Tibial nerve (tissue), 4 donors: ENCODE measurements at regions not wholly inside any gene's neighbourhood (a gene's known extent, or its start where the extent isn't known, plus 50 kb on each side); places are given as distances from the start of the nearest gene placed in this dataset.
"Not testable (repeated sequence)": the region's sequence is repeated elsewhere in the genome, so short reads cannot be mapped to it uniquely, and the experiment has no call there.

Source experiments
- DNase-seq, 2 donors: peaks; one replicate each; pipeline ENCODE4 v3.0.0-alpha.2; 2019; ENCODE audit warnings: low spot score in 2 of 2
- H3K27ac ChIP-seq, 4 donors: fragments of 200-600 bp; sonication (generic) in 3 of 4; one replicate each; pipeline ENCODE4 v1.5.1; 2017 to 2019; ENCODE audit warnings: mild to moderate bottlenecking in 1 of 4
- H3K27me3 ChIP-seq, 2 donors: fragments of 200-600 bp; sonication (generic) in 1 of 2; one replicate each; pipeline versions ENCODE4 v1.5.1 to v1.6.0; 2017 to 2019
- H3K36me3 ChIP-seq, 3 donors: fragments of 200-600 bp; sonication (generic); one replicate each; pipeline ENCODE4 v1.5.1; 2018 to 2019
- H3K4me1 ChIP-seq, 4 donors: fragments of 200-600 bp; sonication (generic) in 3 of 4; one replicate each; pipeline ENCODE4 v1.5.1; 2017 to 2019
- H3K4me3 ChIP-seq, 4 donors: fragments of 200-600 bp; sonication (generic) in 3 of 4; one replicate each; pipeline ENCODE4 v1.5.1; 2017 to 2019; ENCODE audit warnings: mild to moderate bottlenecking in 1 of 4, moderate library complexity in 1 of 4
- H3K9me3 ChIP-seq, 4 donors: fragments of 200-600 bp; sonication (generic) in 3 of 4; one replicate each; pipeline ENCODE4 v1.5.1; 2017 to 2019
- EP300 ChIP-seq, 2 donors: sonication (generic); formaldehyde crosslinking; IDR thresholded peaks; one replicate each; pipeline ENCODE4 v1.6.1; 2017; ENCODE audit warnings: antibody characterized with exemption in 2 of 2, mild to moderate bottlenecking in 1 of 2
- POLR2A ChIP-seq, 2 donors: fragments of 450-650 bp; IDR thresholded peaks; one replicate each; pipeline ENCODE4 v1.6.1; 2017; ENCODE audit warnings: antibody characterized with exemption in 2 of 2, mild to moderate bottlenecking in 2 of 2, moderate library complexity in 2 of 2
- WGBS, 2 donors: methylation state at CpG; one replicate each; pipeline ENCODE4 v1.1.5; 2018; 5-methylcytosine and 5-hydroxymethylcytosine counted together
- TF ChIP-seq, protein P1 (sequence below), 5 experiments: fragments of 200-600 bp in 3 of 5; fragments of 450-650 bp in 2 of 5; sonication (generic) in 3 of 5; IDR thresholded peaks; one replicate each; pipeline ENCODE4 v1.5.1; 2016 to 2019; ENCODE audit warnings: antibody characterized with exemption in 5 of 5, mild to moderate bottlenecking in 3 of 5, moderate library complexity in 2 of 5

- DNase-seq = no peak
- Histone ChIP-seq H3K27me3 (no peaks in the 10 kb centered on the region), H3K4me3 (no peak overlapping the region), H3K4me1 (no peaks in the 10 kb centered on the region), H3K9me3 (no peaks in the 10 kb centered on the region), H3K36me3 (no peaks in the 10 kb centered on the region), H3K27ac (no peak overlapping the region)
- TF ChIP-seq, protein P1, sequence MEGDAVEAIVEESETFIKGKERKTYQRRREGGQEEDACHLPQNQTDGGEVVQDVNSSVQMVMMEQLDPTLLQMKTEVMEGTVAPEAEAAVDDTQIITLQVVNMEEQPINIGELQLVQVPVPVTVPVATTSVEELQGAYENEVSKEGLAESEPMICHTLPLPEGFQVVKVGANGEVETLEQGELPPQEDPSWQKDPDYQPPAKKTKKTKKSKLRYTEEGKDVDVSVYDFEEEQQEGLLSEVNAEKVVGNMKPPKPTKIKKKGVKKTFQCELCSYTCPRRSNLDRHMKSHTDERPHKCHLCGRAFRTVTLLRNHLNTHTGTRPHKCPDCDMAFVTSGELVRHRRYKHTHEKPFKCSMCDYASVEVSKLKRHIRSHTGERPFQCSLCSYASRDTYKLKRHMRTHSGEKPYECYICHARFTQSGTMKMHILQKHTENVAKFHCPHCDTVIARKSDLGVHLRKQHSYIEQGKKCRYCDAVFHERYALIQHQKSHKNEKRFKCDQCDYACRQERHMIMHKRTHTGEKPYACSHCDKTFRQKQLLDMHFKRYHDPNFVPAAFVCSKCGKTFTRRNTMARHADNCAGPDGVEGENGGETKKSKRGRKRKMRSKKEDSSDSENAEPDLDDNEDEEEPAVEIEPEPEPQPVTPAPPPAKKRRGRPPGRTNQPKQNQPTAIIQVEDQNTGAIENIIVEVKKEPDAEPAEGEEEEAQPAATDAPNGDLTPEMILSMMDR (IDR thresholded peaks at IDR 0.05) = no peak
- TF ChIP-seq POLR2A (IDR thresholded peaks at IDR 0.05) (no peak), EP300 (IDR thresholded peaks at IDR 0.05) (no peak)
- 54% methylated on average over 4 of the region's 4 CpGs for WGBS, 2 donors
Measured at GRCh38 chr11:67780056-67780455, 105.6 kb upstream of the ALDH3B2 start.

DNA sequence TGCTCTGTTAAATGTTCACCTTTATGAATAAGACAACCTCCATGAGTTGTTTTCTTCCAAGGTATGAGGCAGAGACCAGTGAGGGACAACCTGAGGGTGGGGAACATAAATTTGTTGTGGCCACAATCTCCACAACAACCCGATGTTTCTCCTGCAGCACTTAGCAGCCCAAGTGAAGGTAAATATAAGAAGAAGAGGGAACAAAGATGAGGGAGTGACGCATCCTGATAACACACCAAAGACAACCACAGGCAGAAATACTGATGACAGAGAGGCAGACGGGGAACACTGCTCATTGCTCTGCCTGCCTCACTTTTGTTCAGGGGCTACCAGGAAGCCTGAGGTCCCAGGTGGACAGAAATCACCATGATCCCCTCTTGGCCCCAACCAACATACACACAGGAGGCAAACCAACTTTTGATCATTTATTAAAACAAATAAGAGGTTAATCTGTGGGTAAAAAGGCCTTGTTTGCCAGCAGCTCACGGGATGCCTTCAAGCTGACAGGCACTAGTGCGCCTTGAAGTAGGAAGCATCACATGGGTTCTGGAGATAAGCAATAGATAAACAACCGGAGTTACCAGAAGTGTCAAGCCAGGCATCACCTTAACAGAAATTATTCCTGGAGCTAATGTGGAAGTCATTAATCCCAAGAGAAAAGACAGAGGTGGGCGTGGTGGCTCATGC lies 104.9 kb upstream of the ALDH3B2 start:
- not testable (repeated sequence) for DNase-seq
- 63 to 66% methylated on average over 7 of the region's 7 CpGs for WGBS, 2 donors

DNA sequence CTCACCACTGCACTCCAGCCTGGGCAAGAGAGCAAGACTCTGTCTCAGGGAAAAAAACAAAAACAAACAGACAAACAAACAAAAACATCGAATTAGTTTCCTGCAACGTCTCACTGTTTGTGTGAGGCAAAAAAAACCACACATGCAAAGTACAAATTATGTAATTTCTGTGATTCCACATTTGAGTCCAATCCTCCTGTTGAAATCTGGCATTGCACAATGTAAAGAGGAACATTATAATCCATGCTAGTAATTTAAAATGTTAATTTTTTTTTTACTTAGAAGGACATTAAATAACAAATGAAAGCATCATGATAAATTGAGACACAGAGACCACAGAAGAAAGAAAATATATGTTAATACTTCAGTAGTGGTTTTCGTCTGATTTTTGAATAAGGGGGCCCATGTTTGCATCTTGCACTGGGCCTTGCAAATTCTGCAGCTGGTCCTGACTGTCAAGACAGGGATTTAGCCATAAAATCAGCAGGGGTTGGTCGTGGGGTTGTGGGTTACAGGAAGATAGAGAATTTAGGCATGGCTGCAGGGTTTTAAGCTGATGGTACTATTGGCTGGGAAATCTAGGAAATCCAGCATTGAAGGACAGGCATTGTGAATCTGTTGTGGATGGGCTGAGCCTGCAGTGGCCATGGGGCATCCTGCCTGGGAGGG lies 102.6 kb upstream of the ALDH3B2 start:
- Histone ChIP-seq H3K27me3 (no peaks in the 10 kb centered on the region), H3K27ac (no peak overlapping the region), H3K36me3 (no peaks in the 10 kb centered on the region), H3K4me1 (no peaks in the 10 kb centered on the region), H3K4me3 (no peak overlapping the region), H3K9me3 (no peaks in the 10 kb centered on the region)
- TF ChIP-seq, protein P1 (IDR thresholded peaks at IDR 0.05) = no peak
- no peak for TF ChIP-seq EP300 (IDR thresholded peaks at IDR 0.05)
- TF ChIP-seq POLR2A (IDR thresholded peaks at IDR 0.05) = no peak
- WGBS, 2 donors = 52% methylated on average over 4 of the region's 4 CpGs
- DNase-seq = no peak

More for the DNA sequence above, 104.9 kb upstream of the ALDH3B2 start:
- not testable (repeated sequence) for H3K4me1 ChIP-seq, H3K27ac ChIP-seq, H3K4me3 ChIP-seq, H3K27me3 ChIP-seq, H3K36me3 ChIP-seq, H3K9me3 ChIP-seq

DNA sequence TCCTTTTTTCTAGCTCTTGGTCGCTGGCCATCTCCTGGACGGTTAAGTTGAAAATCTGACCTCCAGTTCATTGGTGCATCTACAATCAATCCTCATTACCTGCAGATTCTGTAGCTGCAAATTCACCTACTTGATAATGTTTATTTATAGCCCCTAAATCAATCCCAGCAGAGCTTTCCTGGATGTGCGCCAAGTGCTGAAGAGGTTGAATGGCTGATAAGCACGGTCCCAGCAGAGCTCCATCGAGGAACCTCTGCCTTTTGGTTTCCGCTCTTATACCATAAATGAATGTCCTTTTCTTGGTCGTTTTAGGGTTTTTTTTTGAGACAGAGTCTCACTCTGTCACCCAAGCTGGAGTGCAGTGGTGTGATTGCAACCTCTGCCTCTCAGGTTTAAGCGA lies 99.8 kb upstream of the ALDH3B2 start:
- not testable (repeated sequence) for H3K27ac ChIP-seq
- WGBS, 2 donors = 45 to 51% methylated on average over 8 of the region's 8 CpGs

DNA sequence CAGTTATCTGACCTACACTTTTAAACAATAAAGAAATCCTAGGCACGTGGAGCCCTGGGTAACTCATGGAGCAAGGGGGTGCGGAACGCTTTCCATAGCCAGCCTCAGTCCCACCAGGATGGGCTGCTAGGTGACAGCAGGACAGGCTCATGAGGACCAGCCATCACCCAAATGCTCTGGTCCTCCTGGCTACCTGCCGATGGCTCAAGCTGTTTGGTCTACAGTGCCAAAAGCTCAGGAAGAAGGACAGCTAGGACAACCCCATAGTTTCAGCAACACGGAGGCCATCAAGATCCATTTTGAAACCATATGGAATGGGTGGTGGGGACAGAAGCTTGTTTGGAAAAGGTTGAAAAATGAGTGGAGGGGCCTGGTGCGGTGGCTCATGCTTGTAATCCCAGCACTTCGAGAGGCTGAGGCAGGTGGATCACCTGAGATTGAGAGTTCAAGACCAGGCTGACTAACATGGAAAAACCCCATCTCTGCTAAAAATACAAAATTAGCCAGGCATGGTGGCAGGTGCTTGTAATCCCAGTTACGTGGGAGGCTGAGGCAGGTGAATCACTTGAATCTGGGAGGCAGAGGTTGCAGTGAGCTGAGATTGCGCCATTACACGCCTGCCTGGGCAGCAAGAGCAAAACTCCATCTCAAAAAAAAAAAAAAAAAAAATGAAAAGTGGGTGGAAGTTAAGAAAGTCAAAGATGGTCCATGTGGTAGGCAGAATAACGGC lies 93.7 kb upstream of the ALDH3B2 start:
- not testable (repeated sequence) for H3K36me3 ChIP-seq, H3K9me3 ChIP-seq
- 92 to 93% methylated on average over 11 of the region's 11 CpGs for WGBS, 2 donors

More for the DNA sequence above, 99.8 kb upstream of the ALDH3B2 start:
- not testable (repeated sequence) for H3K9me3 ChIP-seq, H3K27me3 ChIP-seq, DNase-seq, H3K4me1 ChIP-seq, H3K4me3 ChIP-seq, H3K36me3 ChIP-seq

DNA sequence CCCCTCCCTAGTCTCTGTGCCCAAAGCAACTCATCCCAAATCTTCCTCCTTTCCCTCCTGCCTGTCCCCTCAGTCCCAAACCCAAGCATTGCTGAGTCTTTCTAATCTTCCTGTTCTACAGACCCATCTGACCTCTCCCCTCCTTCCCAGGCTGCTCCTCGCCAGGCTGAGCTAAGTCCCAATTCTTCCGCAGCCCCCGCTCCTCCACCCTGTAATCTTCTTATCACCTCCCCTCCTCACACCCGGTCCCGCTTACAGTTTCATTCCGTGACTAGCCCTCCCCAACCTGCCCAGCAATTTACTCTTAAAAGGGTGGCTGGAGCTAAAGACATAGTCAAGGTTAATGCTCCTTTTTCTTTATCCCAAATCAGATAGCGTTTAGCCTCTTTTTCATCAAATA lies 86.8 kb upstream of the ALDH3B2 start:
- 63 to 66% methylated on average over 7 of the region's 7 CpGs for WGBS, 2 donors
- not testable (repeated sequence) for H3K9me3 ChIP-seq, H3K27me3 ChIP-seq, DNase-seq, H3K27ac ChIP-seq, H3K4me1 ChIP-seq, H3K36me3 ChIP-seq
- peak overlapping the region in 1 of 4 donors; percentile 28 for H3K4me3 ChIP-seq

More for the DNA sequence above, 93.7 kb upstream of the ALDH3B2 start:
- not testable (repeated sequence) for DNase-seq, H3K4me1 ChIP-seq, H3K27me3 ChIP-seq, H3K27ac ChIP-seq, H3K4me3 ChIP-seq

- 72 to 87% methylated on average over 3 of the region's 3 CpGs for WGBS, 2 donors
- H3K36me3 ChIP-seq, H3K4me3 ChIP-seq, H3K27me3 ChIP-seq, H3K27ac ChIP-seq, H3K9me3 ChIP-seq, H3K4me1 ChIP-seq, DNase-seq: not testable (repeated sequence)
Measured at GRCh38 chr11:67759321-67759720, 84.9 kb upstream of the ALDH3B2 start.

- 51 to 62% methylated on average over 6 of the region's 6 CpGs for WGBS, 2 donors
- H3K27ac ChIP-seq, DNase-seq, H3K4me3 ChIP-seq, H3K4me1 ChIP-seq, H3K36me3 ChIP-seq, H3K27me3 ChIP-seq, H3K9me3 ChIP-seq: not testable (repeated sequence)
Measured at GRCh38 chr11:67758467-67758866, 84.0 kb upstream of the ALDH3B2 start.

GRCh38 chr11:67758009-67758408 lies 83.6 kb upstream of the ALDH3B2 start:
- not testable (repeated sequence) for H3K4me3 ChIP-seq

GRCh38 chr11:67753820-67754219 lies 79.4 kb upstream of the ALDH3B2 start:
- not testable (repeated sequence) for H3K36me3 ChIP-seq, DNase-seq, H3K27ac ChIP-seq, H3K4me1 ChIP-seq, H3K4me3 ChIP-seq, H3K9me3 ChIP-seq, H3K27me3 ChIP-seq
- whole genome bisulfite sequencing, 2 donors = 11 to 46% methylated on average over 3 to 4 of the region's 4 CpGs

More at GRCh38 chr11:67758009-67758408, 83.6 kb upstream of the ALDH3B2 start:
- not testable (repeated sequence) for H3K27ac ChIP-seq, H3K4me1 ChIP-seq, H3K9me3 ChIP-seq, DNase-seq, H3K36me3 ChIP-seq, H3K27me3 ChIP-seq
- WGBS, 2 donors = 36 to 46% methylated on average over 5 of the region's 5 CpGs
